WI38 (cell line): ENCODE measurements at regions not wholly inside any gene's neighbourhood (a gene's known extent, or its start where the extent isn't known, plus 50 kb on each side); places are given as distances from the start of the nearest gene placed in this dataset.

ENCODE experiments used
- H3K4me3 ChIP-seq: 2 replicates; pipeline ENCODE4 v1.5.1; 2011; ENCODE audit warnings: low read depth, mild to moderate bottlenecking, control low read depth, low read length
- CTCF ChIP-seq: IDR thresholded peaks from 2 replicates; pipeline ENCODE4 v1.5.1; 2012; ENCODE audit warnings: low read depth, mild to moderate bottlenecking, control low read depth, low read length

GRCh38 chr11:69908511-69909220 lies 89.5 kb upstream of the FGF3 start:
- TF ChIP-seq CTCF, result no peak

GRCh38 chr11:69909561-69910518 lies 90.6 kb upstream of the FGF3 start:
- no peak overlapping the region for H3K4me3 ChIP-seq
- TF ChIP-seq CTCF, result peak; percentile 79

More at GRCh38 chr11:69908511-69909220, 89.5 kb upstream of the FGF3 start:
- no peak overlapping the region for H3K4me3 ChIP-seq

GRCh38 chr11:69910519-69911309 lies 91.5 kb upstream of the FGF3 start:
- no peak for TF ChIP-seq CTCF
- no peak overlapping the region for H3K4me3 ChIP-seq

GRCh38 chr11:69911310-69912160 lies 92.3 kb upstream of the FGF3 start:
- no peak overlapping the region for H3K4me3 ChIP-seq
- no peak for TF ChIP-seq CTCF

GRCh38 chr11:69912161-69912910 lies 93.1 kb upstream of the FGF3 start:
- TF ChIP-seq CTCF, result no peak
- H3K4me3 ChIP-seq, result no peak overlapping the region

GRCh38 chr11:69912911-69913451 lies 93.8 kb upstream of the FGF3 start:
- H3K4me3 ChIP-seq, result no peak overlapping the region
- TF ChIP-seq CTCF, result no peak; the same call in 1 of the 2 replicates
